HepG2 (cell line): ENCODE measurements at regions not wholly inside any gene's neighbourhood (a gene's known extent, or its start where the extent isn't known, plus 50 kb on each side); places are given as distances from the start of the nearest gene placed in this dataset.

Source experiments
- ATAC-seq: fragments of 200-7000 bp; cut with Tn5 transposase; 3 replicates; pipeline ENCODE4 v1.9.1; 2020; ENCODE audit warnings: mild to moderate bottlenecking, moderate library complexity
- BruUV-seq: library from RNA; stranded (reverse); fragments of 400-500 nt; replicated peaks from 2 replicates; lab custom pipeline; 2021; lab: Mats Ljungman, UMichigan
- CTCF ChIA-PET: fragments of 300-600 bp; formaldehyde crosslinking; extraction: SDS; loops from one replicate; lab custom pipeline; 2021; ENCODE audit warnings: low total read pairs, inconsistent platforms, low intra/inter-chr PET ratio; lab: Yijun Ruan, JAX
- POLR2A ChIA-PET: fragments of 350-600 bp; sonication (Branson Sonifier 250); formaldehyde crosslinking; loops from one replicate; lab custom pipeline; 2020; ENCODE audit warnings: antibody characterized with exemption, inconsistent platforms; lab: Yijun Ruan, JAX
- DNase-seq: peaks from one replicate; pipeline ENCODE4 v3.0.0-alpha.2; 2015; ENCODE audit warnings: low spot score
- FAIRE-seq: peaks from 3 replicates; lab custom pipeline; 2011; peaks lifted over from hg19 to GRCh38; lab: Jason Lieb, UNC
- H2AFZ ChIP-seq: one replicate; pipeline ENCODE4 v1.6.1; 2011; ENCODE audit warnings: low read length, inconsistent platforms
- H3K27ac ChIP-seq: fragments of 300-600 bp; 3 replicates; pipeline ENCODE4 v1.8.0; 2011; ENCODE audit warnings: mixed run types, mild to moderate bottlenecking, mixed read lengths, low read length, inconsistent platforms; ENCODE audit not compliant: insufficient read depth; ENCODE audit errors: extremely low read length
- H3K27me3 ChIP-seq, 2 experiments: fragments of 200-600 bp in 1 of 2; 2 replicates in 1 of 2; 3 replicates in 1 of 2; pipeline versions ENCODE4 v1.6.0 to v1.8.0; 2011; ENCODE audit warnings: low read length in 2 of 2, mild to moderate bottlenecking in 2 of 2, moderate library complexity in 2 of 2, inconsistent platforms in 1 of 2; ENCODE audit not compliant: insufficient read depth in 2 of 2, control insufficient read depth in 1 of 2
- H3K36me3 ChIP-seq, 2 experiments: fragments of 200-600 bp in 1 of 2; replicated peaks in 1 of 2; 2 replicates in 1 of 2; 3 replicates in 1 of 2; pipeline versions ENCODE4 v1.5.1 to v1.8.0; 2011; ENCODE audit warnings: low read length in 2 of 2, inconsistent platforms in 1 of 2; ENCODE audit not compliant: insufficient read depth in 2 of 2, control insufficient read depth in 1 of 2
- H3K4me1 ChIP-seq: 2 replicates; pipeline ENCODE4 v1.5.1; 2012; ENCODE audit warnings: low read length, inconsistent platforms; ENCODE audit not compliant: insufficient read depth
- H3K4me2 ChIP-seq: 2 replicates; pipeline ENCODE4 v1.6.0; 2011; ENCODE audit warnings: low read depth, low read length, inconsistent platforms
- H3K4me3 ChIP-seq, 3 experiments: fragments of 200-600 bp in 1 of 3; sonication (generic), shearing (Covaris generic) in 1 of 3; replicated peaks in 1 of 3; 2 replicates each; pipeline ENCODE4 v1.5.1; 2011 to 2016; ENCODE audit warnings: low read length in 3 of 3, inconsistent platforms in 2 of 3, low read depth in 2 of 3, mild to moderate bottlenecking in 2 of 3, control low read depth in 1 of 3, mixed read lengths in 1 of 3; ENCODE audit not compliant: insufficient read depth in 1 of 3
- H3K79me2 ChIP-seq: one replicate; pipeline ENCODE4 v1.6.1; 2011; ENCODE audit warnings: low read length, inconsistent platforms; ENCODE audit not compliant: insufficient read depth
- H3K9ac ChIP-seq: 2 replicates; pipeline ENCODE4 v1.6.0; 2011; ENCODE audit warnings: mild to moderate bottlenecking, low read depth, low read length, inconsistent platforms; ENCODE audit not compliant: insufficient read depth
- H3K9me3 ChIP-seq: 2 replicates; pipeline ENCODE4 v1.5.1; 2012; ENCODE audit warnings: mild to moderate bottlenecking, low read length
- H4K20me1 ChIP-seq: 2 replicates; pipeline ENCODE4 v1.6.0; 2011; ENCODE audit warnings: inconsistent platforms, mild to moderate bottlenecking, low read length, moderate library complexity; ENCODE audit not compliant: insufficient read depth
- HIVEP1 ChIP-seq: sonication (generic); formaldehyde crosslinking; IDR thresholded peaks from 2 replicates; pipeline ENCODE4 v1.4.0; 2020; ENCODE audit warnings: mild to moderate bottlenecking, missing genetic modification reagents
- HNRNPL ChIP-seq: fragments of 200-400 bp; formaldehyde crosslinking; IDR thresholded peaks from 2 replicates; pipeline ENCODE4 v1.6.1; 2017; ENCODE audit warnings: mild to moderate bottlenecking, low read depth, low read length
- NR2C2 ChIP-seq: sonication (generic); formaldehyde crosslinking; IDR thresholded peaks from 2 replicates; pipeline ENCODE4 v1.4.0; 2020; ENCODE audit warnings: missing genetic modification reagents, mild to moderate bottlenecking, moderate library complexity, borderline replicate concordance
- PCBP1 ChIP-seq: fragments of 200-400 bp; formaldehyde crosslinking; IDR thresholded peaks from 2 replicates; pipeline ENCODE4 v1.6.1; 2017; ENCODE audit warnings: mild to moderate bottlenecking, low read depth, low read length, borderline replicate concordance
- RCOR2 ChIP-seq: IDR thresholded peaks from 2 replicates; pipeline ENCODE4 v1.6.1; 2016; ENCODE audit warnings: missing biosample characterization, missing genetic modification reagents
- ZBTB8A ChIP-seq: sonication (generic); formaldehyde crosslinking; IDR thresholded peaks from 2 replicates; pipeline ENCODE4 v1.4.0; 2020; ENCODE audit warnings: mild to moderate bottlenecking, low read depth, missing genetic modification reagents, borderline replicate concordance
- WGBS: methylation state at CpG from one replicate; pipeline ENCODE4 v1.1.6; 2017; ENCODE audit warnings: low lambda C conversion rate; 5-methylcytosine and 5-hydroxymethylcytosine counted together
- in situ Hi-C: cut with HindIII; loops from 2 replicates; pipeline ENCODE4 v1.10.0; 2017; ENCODE audit warnings: low pct_unique_long_range_greater_than_20kb; ENCODE audit not compliant: extremely low pct_ligation_motif_present
- intact Hi-C: fragments of 100-400 bp; cut with micrococcal nuclease; formaldehyde crosslinking; loops from one replicate; pipeline ENCODE4 v1.10.0; 2022; ENCODE audit not compliant: unreplicated experiment
- TF ChIP-seq, protein P1 (sequence below), 2 experiments: fragments of 450-650 bp in 1 of 2; sonication (generic) in 1 of 2; formaldehyde crosslinking; IDR thresholded peaks; 2 replicates each; pipeline versions ENCODE4 v1.5.0 to v1.8.0; 2020 to 2022; ENCODE audit warnings: mild to moderate bottlenecking in 1 of 2, missing genetic modification reagents in 1 of 2
- TF ChIP-seq, protein P2 (sequence below): sonication (generic); formaldehyde crosslinking; IDR thresholded peaks from 2 replicates; pipeline ENCODE4 v1.4.0; 2020; ENCODE audit warnings: missing genetic modification reagents
- TF ChIP-seq, protein P3 (sequence below): sonication (generic); formaldehyde crosslinking; IDR thresholded peaks from 2 replicates; pipeline ENCODE4 v1.8.0; 2022; ENCODE audit warnings: missing genetic modification reagents, mild to moderate bottlenecking, inconsistent platforms, borderline replicate concordance

DNA sequence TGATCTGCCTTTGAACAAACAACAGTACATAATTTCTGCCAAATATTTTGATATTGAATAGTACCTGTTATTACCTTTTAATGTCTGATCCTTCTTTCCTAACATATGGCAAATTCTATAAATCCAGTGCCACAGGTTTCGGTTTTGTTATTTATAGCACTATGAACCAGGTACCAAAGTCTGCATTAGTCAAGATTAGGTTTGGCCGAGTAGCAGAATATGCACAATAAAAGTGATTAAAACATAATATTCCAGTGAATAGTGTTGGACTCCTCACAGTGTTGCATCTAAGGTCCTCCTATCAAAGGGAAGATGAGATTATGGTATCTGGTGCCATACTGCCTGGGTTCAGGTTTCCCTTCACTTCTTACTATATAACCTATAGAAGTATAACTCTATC, 599.0 kb downstream of the ZPLD1 start:
- ATAC-seq (no peak), DNase-seq (no peak)
- 5% methylated on average over 2 of the region's 2 CpGs for WGBS
- H4K20me1 ChIP-seq, result no peaks in the 10 kb centered on the region
- H3K9me3 ChIP-seq, result peaks cover 4% of the 10 kb centered on the region
- no peak overlapping the region for H2AFZ ChIP-seq
- no peaks in the 10 kb centered on the region for H3K4me1 ChIP-seq
- no peak overlapping the region for H3K27ac ChIP-seq
- CTCF ChIA-PET, result no interaction called here
- POLR2A ChIA-PET, result no interaction called here
- intact Hi-C loops, result no loop called here
- TF ChIP-seq, protein P1, sequence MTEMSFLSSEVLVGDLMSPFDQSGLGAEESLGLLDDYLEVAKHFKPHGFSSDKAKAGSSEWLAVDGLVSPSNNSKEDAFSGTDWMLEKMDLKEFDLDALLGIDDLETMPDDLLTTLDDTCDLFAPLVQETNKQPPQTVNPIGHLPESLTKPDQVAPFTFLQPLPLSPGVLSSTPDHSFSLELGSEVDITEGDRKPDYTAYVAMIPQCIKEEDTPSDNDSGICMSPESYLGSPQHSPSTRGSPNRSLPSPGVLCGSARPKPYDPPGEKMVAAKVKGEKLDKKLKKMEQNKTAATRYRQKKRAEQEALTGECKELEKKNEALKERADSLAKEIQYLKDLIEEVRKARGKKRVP (CRISPR knock-in tag; IDR thresholded peaks at IDR 0.05), result no peak
- TF ChIP-seq ZBTB8A (CRISPR knock-in tag) (no peak), HNRNPL (no peak), PCBP1 (no peak), RCOR2 (CRISPR knock-in tag) (no peak), HIVEP1 (CRISPR knock-in tag) (no peak), NR2C2 (no peak)
- TF ChIP-seq, protein P2, sequence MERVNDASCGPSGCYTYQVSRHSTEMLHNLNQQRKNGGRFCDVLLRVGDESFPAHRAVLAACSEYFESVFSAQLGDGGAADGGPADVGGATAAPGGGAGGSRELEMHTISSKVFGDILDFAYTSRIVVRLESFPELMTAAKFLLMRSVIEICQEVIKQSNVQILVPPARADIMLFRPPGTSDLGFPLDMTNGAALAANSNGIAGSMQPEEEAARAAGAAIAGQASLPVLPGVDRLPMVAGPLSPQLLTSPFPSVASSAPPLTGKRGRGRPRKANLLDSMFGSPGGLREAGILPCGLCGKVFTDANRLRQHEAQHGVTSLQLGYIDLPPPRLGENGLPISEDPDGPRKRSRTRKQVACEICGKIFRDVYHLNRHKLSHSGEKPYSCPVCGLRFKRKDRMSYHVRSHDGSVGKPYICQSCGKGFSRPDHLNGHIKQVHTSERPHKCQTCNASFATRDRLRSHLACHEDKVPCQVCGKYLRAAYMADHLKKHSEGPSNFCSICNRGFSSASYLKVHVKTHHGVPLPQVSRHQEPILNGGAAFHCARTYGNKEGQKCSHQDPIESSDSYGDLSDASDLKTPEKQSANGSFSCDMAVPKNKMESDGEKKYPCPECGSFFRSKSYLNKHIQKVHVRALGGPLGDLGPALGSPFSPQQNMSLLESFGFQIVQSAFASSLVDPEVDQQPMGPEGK (CRISPR knock-in tag), result no peak
- TF ChIP-seq, protein P3, sequence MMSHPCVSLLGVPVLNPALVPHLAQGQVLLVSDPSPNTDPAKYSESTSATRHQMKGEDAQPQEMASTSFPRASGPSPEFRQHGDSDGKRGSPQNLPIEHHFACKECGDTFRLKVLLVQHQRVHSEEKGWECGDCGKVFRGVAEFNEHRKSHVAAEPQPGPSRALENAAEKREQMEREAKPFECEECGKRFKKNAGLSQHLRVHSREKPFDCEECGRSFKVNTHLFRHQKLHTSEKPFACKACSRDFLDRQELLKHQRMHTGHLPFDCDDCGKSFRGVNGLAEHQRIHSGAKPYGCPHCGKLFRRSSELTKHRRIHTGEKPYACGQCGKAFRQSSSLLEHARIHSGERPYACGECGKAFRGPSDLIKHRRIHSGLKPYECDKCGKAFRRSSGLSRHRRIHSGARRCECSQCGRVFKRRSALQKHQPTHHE, result no peak
- TF ChIP-seq, all 625 proteins: peak for 0
- Histone ChIP-seq H3K27me3 (no peaks in the 10 kb centered on the region), H3K4me2 (no peak overlapping the region), H3K79me2 (no peaks in the 10 kb centered on the region), H3K36me3 (no peaks in the 10 kb centered on the region), H3K4me3 (no peak overlapping the region), H3K9ac (no peak overlapping the region)
- no TSS peak for BruUV-seq
- in situ Hi-C loops, result no loop called here
- no peak for FAIRE-seq
